K562 (cell line): ENCODE measurements at regions not wholly inside any gene's neighbourhood (a gene's known extent, or its start where the extent isn't known, plus 50 kb on each side); places are given as distances from the start of the nearest gene placed in this dataset.
A peak's percentile ranks its signal among the peaks of the same experiment; 100 is the strongest.

Source experiments
- CHD2 ChIP-seq: IDR thresholded peaks from 2 replicates; pipeline ENCODE4 v1.6.1; 2011; ENCODE audit warnings: low read depth, low read length
- CHD4 ChIP-seq: fragments of 200-600 bp; sonication (generic); IDR thresholded peaks from 3 replicates; pipeline ENCODE4 v1.6.1; 2012; ENCODE audit warnings: low read depth, mild to moderate bottlenecking, mixed read lengths, low read length, inconsistent platforms; ENCODE audit not compliant: insufficient read depth, insufficient replicate concordance, poor library complexity, severe bottlenecking
- FOXA3 ChIP-seq, 2 experiments: fragments of 450-650 bp in 1 of 2; sonication (generic) in 1 of 2; formaldehyde crosslinking; IDR thresholded peaks in 1 of 2; conservative IDR thresholded peaks in 1 of 2; 2 replicates each; pipeline versions ENCODE4 v1.4.0 to v1.8.0; 2020 to 2022; ENCODE audit warnings: mild to moderate bottlenecking in 2 of 2, missing genetic modification reagents in 1 of 2
- FOXJ2 ChIP-seq: fragments of 200-800 bp; sonication (Bioruptor generic); IDR thresholded peaks from 2 replicates; pipeline ENCODE4 v1.6.1; 2016; ENCODE audit warnings: missing genetic modification characterization, missing compliant biosample characterization
- ID3 ChIP-seq, 2 experiments: fragments of 250-450 bp in 1 of 2; fragments of 450-650 bp in 1 of 2; sonication (Bioruptor Pico) in 1 of 2; IDR thresholded peaks; 2 replicates each; pipeline versions ENCODE4 v1.6.1 to v1.8.0; 2016 to 2021; ENCODE audit warnings: mild to moderate bottlenecking in 2 of 2, moderate library complexity in 2 of 2, missing compliant biosample characterization in 1 of 2, missing genetic modification characterization in 1 of 2
- IRF2 ChIP-seq: sonication (generic); formaldehyde crosslinking; IDR thresholded peaks from 2 replicates; pipeline ENCODE4 v1.8.1; 2022; ENCODE audit warnings: mild to moderate bottlenecking, missing genetic modification reagents
- KDM1A ChIP-seq, 2 experiments: fragments of 450-650 bp; IDR thresholded peaks; 2 replicates each; pipeline ENCODE4 v1.6.1; 2016; ENCODE audit warnings: mild to moderate bottlenecking in 2 of 2
- NFXL1 ChIP-seq: fragments of 450-650 bp; formaldehyde crosslinking; IDR thresholded peaks from 2 replicates; pipeline ENCODE4 v1.4.0; 2021; ENCODE audit warnings: mild to moderate bottlenecking
- RCOR1 ChIP-seq, 2 experiments: IDR thresholded peaks; 2 replicates each; pipeline ENCODE4 v1.6.1; 2012; ENCODE audit warnings: low read depth in 2 of 2, low read length in 2 of 2, borderline replicate concordance in 1 of 2, improper control_type of control experiment in 1 of 2
- SMARCA4 ChIP-seq: fragments of 450-650 bp; IDR thresholded peaks from 2 replicates; pipeline ENCODE4 v1.6.1; 2016
- SOX6 ChIP-seq: fragments of 450-650 bp; IDR thresholded peaks from 2 replicates; pipeline ENCODE4 v1.6.1; 2014; ENCODE audit warnings: mild to moderate bottlenecking
- TOE1 ChIP-seq, 2 experiments: fragments of 450-650 bp in 1 of 2; sonication (generic) in 1 of 2; formaldehyde crosslinking in 1 of 2; IDR thresholded peaks; 2 replicates each; pipeline versions ENCODE4 v1.7.1 to v1.8.0; 2016 to 2022; ENCODE audit warnings: borderline replicate concordance in 2 of 2, mild to moderate bottlenecking in 2 of 2, antibody characterized with exemption in 1 of 2, inconsistent platforms in 1 of 2, low read depth in 1 of 2, missing genetic modification reagents in 1 of 2, moderate library complexity in 1 of 2
- TF ChIP-seq, protein P1 (sequence below), 2 experiments: IDR thresholded peaks; 2 replicates each; pipeline ENCODE4 v1.6.1; 2012; ENCODE audit warnings: improper control_type of control experiment in 2 of 2, low read depth in 2 of 2, low read length in 2 of 2, borderline replicate concordance in 1 of 2
- TF ChIP-seq, protein P2 (sequence below): fragments of 250-450 bp; sonication (Bioruptor Pico); IDR thresholded peaks from 2 replicates; pipeline ENCODE4 v1.8.0; 2021; ENCODE audit warnings: mild to moderate bottlenecking, moderate library complexity
- TF ChIP-seq, protein P3 (sequence below): fragments of 450-650 bp; IDR thresholded peaks from 2 replicates; pipeline ENCODE4 v1.6.1; 2016; ENCODE audit warnings: missing biosample characterization, missing genetic modification characterization

DNA sequence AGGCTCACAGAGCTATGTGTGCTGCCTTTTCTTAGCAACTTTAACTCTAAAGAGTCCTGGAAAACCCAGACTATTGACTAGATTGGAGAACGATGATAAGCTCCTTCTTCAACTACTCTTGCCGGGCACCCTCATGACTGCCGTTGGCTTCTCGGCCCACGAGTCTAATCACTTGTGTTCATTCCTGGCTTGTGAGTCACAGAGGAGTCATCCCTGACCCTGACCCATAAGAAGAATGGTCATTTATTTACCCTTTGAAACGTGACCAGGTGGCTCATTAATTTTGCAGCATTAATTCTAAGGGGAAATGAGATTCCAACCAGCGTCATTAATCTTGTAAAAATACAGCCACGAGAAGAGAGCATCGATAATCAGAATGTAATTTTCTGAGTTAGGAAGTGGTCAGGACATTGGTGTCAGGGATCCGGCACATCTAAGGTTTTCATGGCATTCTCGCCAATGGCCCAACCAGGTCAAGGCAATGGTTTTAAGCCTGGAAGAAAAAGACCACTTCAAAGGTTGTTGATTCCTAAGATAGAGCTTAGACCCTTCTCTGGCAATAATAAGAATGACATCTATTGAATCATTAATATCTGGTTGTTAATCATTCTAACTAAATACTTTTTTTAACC is 183.6 kb upstream of the RUNX1 start (continued):
- TF ChIP-seq, protein P1, sequence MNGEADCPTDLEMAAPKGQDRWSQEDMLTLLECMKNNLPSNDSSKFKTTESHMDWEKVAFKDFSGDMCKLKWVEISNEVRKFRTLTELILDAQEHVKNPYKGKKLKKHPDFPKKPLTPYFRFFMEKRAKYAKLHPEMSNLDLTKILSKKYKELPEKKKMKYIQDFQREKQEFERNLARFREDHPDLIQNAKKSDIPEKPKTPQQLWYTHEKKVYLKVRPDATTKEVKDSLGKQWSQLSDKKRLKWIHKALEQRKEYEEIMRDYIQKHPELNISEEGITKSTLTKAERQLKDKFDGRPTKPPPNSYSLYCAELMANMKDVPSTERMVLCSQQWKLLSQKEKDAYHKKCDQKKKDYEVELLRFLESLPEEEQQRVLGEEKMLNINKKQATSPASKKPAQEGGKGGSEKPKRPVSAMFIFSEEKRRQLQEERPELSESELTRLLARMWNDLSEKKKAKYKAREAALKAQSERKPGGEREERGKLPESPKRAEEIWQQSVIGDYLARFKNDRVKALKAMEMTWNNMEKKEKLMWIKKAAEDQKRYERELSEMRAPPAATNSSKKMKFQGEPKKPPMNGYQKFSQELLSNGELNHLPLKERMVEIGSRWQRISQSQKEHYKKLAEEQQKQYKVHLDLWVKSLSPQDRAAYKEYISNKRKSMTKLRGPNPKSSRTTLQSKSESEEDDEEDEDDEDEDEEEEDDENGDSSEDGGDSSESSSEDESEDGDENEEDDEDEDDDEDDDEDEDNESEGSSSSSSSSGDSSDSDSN (IDR thresholded peaks at IDR 0.05; ENCODE audit: borderline replicate concordance in 1 of 2, low read depth in 2 of 2, low read length in 2 of 2), result 0 out of 4 replicates have a peak, but pooled peaks of 1 of the 2 experiments have one; percentile 35
- TF ChIP-seq, protein P2, sequence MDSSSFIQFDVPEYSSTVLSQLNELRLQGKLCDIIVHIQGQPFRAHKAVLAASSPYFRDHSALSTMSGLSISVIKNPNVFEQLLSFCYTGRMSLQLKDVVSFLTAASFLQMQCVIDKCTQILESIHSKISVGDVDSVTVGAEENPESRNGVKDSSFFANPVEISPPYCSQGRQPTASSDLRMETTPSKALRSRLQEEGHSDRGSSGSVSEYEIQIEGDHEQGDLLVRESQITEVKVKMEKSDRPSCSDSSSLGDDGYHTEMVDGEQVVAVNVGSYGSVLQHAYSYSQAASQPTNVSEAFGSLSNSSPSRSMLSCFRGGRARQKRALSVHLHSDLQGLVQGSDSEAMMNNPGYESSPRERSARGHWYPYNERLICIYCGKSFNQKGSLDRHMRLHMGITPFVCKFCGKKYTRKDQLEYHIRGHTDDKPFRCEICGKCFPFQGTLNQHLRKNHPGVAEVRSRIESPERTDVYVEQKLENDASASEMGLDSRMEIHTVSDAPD (CRISPR knock-in tag), result no peak
- no peak for TF ChIP-seq CHD4
- peak; percentile 84 for TF ChIP-seq SOX6
- no peak for TF ChIP-seq CHD2
- peak in 1 of 2 experiments; percentile 80; a peak in 2 of 4 replicates for TF ChIP-seq RCOR1 (IDR thresholded peaks at IDR 0.05; ENCODE audit: borderline replicate concordance in 1 of 2, low read depth in 2 of 2, low read length in 2 of 2)
- TF ChIP-seq IRF2 (CRISPR knock-in tag), result no peak
- TF ChIP-seq, protein P3, sequence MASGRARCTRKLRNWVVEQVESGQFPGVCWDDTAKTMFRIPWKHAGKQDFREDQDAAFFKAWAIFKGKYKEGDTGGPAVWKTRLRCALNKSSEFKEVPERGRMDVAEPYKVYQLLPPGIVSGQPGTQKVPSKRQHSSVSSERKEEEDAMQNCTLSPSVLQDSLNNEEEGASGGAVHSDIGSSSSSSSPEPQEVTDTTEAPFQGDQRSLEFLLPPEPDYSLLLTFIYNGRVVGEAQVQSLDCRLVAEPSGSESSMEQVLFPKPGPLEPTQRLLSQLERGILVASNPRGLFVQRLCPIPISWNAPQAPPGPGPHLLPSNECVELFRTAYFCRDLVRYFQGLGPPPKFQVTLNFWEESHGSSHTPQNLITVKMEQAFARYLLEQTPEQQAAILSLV, result no peak
- no peak for TF ChIP-seq FOXJ2 (tag)
- TF ChIP-seq ID3 (CRISPR knock-in tag; IDR thresholded peaks at IDR 0.05), result no peak
- TF ChIP-seq ID3 (tag; IDR thresholded peaks at IDR 0.05), result no peak
- TF ChIP-seq NFXL1 (CRISPR knock-in tag), result no peak
- peak; percentile 55; the same call in 1 of the 2 replicates for TF ChIP-seq TOE1 (IDR thresholded peaks at IDR 0.05; ENCODE audit: borderline replicate concordance)
- no peak for TF ChIP-seq TOE1 (CRISPR knock-in tag; IDR thresholded peaks at IDR 0.05; ENCODE audit: borderline replicate concordance, low read depth)
- TF ChIP-seq FOXA3 (CRISPR knock-in tag; conservative IDR thresholded peaks at IDR 0.05 in 1 of 2, IDR thresholded peaks at IDR 0.05 in 1 of 2), result peak in 1 of 2 experiments; percentile 35; a peak in 1 of 4 replicates
- TF ChIP-seq SMARCA4, result peak; percentile 88
- TF ChIP-seq KDM1A (IDR thresholded peaks at IDR 0.05), result peak; percentile 54 to 82; a peak in 3 of 4 replicates
